ENCODE measurements at regions not wholly inside any gene's neighbourhood (a gene's known extent, or its start where the extent isn't known, plus 50 kb on each side); places are given as distances from the start of the nearest gene placed in this dataset.

DNA sequence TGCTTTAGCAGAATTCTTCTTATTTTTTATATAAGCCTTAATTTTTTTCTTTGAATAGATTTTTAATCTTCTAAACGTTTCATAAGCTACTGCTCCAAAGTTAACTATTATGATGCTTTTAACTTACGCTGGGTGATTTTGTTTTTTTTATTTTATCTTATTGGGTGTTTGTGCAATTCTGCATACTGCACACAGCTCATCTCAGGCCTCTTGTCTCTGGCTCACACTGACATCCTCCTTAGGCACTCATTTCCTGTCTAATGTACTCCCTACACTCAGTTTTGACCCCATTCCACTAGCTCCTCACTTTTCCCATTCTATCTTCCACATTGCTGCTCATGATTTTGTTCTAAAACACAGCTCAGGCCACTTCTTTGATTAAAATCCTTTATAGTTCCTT, 111.9 kb upstream of the MAP9 start:
- no peak for TF ChIP-seq EZH2 (IDR thresholded peaks at IDR 0.05; ENCODE audit: insufficient read depth, poor library complexity, severe bottlenecking)
- TF ChIP-seq EZH2phosphoT487 (IDR thresholded peaks at IDR 0.05; ENCODE audit: insufficient read depth, low read depth) = no peak

Data from GM23248 (cell line).